Right lobe of liver (tissue), 6 donors: ENCODE measurements at regions not wholly inside any gene's neighbourhood (a gene's known extent, or its start where the extent isn't known, plus 50 kb on each side); places are given as distances from the start of the nearest gene placed in this dataset.

Source experiments
- ATAC-seq, 4 donors: fragments of 200-7000 bp; cut with Tn5 transposase; one replicate each; pipeline ENCODE4 v1.9.1; 2020; ENCODE audit warnings: mild to moderate bottlenecking in 4 of 4, moderate library complexity in 4 of 4
- DNase-seq, 3 donors: peaks; one replicate each; pipeline ENCODE4 v3.0.0-alpha.2; 2020
- H3K27ac ChIP-seq, 3 donors: fragments of 200-600 bp; one replicate each; pipeline ENCODE4 v1.8.0; 2022
- H3K27me3 ChIP-seq, 2 donors: fragments of 200-600 bp; one replicate each; pipeline ENCODE4 v1.8.0; 2022
- H3K36me3 ChIP-seq, 4 donors: fragments of 200-600 bp; sonication (generic) in 1 of 4; one replicate each; pipeline versions ENCODE4 v1.5.1 to v1.8.0; 2017 to 2022; ENCODE audit warnings: control low read depth in 1 of 4
- H3K4me1 ChIP-seq, 4 donors: fragments of 200-600 bp; sonication (generic) in 1 of 4; one replicate each; pipeline versions ENCODE4 v1.5.1 to v1.8.0; 2017 to 2022; ENCODE audit warnings: control low read depth in 1 of 4
- H3K4me3 ChIP-seq, 3 donors: fragments of 200-600 bp; one replicate each; pipeline ENCODE4 v1.8.0; 2022
- H3K9me3 ChIP-seq, 4 donors: fragments of 200-600 bp; sonication (generic) in 1 of 4; one replicate each; pipeline versions ENCODE4 v1.5.1 to v1.8.0; 2017 to 2022; ENCODE audit warnings: control low read depth in 1 of 4
- POLR2A ChIP-seq: fragments of 450-650 bp; IDR thresholded peaks from one replicate; pipeline ENCODE4 v1.6.1; 2017; ENCODE audit warnings: antibody characterized with exemption, mild to moderate bottlenecking
- WGBS: methylation state at CpG from one replicate; pipeline ENCODE4 v1.1.6; 2018; ENCODE audit warnings: low coverage, low lambda C conversion rate; ENCODE audit not compliant: insufficient coverage; ENCODE audit errors: missing lambda C conversion rate; 5-methylcytosine and 5-hydroxymethylcytosine counted together
- intact Hi-C, 2 donors: fragments of 100-400 bp; cut with DNase I; formaldehyde crosslinking; loops; one replicate each; pipeline versions ENCODE4 v1.11.2 to v1.14.1; 2022
- TF ChIP-seq, protein P1 (sequence below), 4 donors: fragments of 200-600 bp in 3 of 4; fragments of 450-650 bp in 1 of 4; IDR thresholded peaks; one replicate each; pipeline versions ENCODE4 v1.5.1 to v1.8.0; 2016 to 2022; ENCODE audit warnings: antibody characterized with exemption in 4 of 4, mild to moderate bottlenecking in 2 of 4
- donor health status: DM: no; HTN: yes; CAD: no.
- donor health status: DM: no; HTN: no; CAD: no.
- donor health status: DM: no; HTN: no; CAD: no.
- donor health status: DM: no; HTN: yes; CAD: no.
- donor health status: DM: no; HTN: yes; CAD: no.

DNA sequence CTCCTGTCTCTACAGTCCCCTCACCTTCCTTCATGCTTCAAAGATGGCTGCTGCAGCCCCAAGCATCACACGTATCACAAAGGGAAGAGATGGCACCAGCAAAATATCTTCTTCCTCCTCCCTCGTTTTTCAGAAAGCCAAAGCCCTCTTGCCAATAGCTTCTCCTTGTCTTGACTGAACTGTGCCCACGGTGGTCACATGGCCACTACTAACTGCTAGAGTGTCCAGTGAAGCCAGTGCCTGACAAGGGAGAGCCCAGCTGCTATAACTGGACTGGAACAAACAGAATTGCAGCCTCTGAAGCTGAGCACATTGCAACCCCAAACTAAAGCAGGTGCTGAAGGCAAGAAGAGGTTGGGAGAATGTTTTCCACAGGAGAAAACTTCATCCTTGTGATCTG, 120.8 kb upstream of the RET start:
- no peak overlapping the region for H3K27ac ChIP-seq
- no peak overlapping the region for H3K4me3 ChIP-seq
- no peaks in the 10 kb centered on the region for H3K27me3 ChIP-seq
- DNase-seq (no peak), ATAC-seq (no peak)
- no peaks in the 10 kb centered on the region for H3K36me3 ChIP-seq
- intact Hi-C loops: loop anchor here in 1 of 2 donors (10.0 kb wide), 1 partner anchor 119 kb away; the partner anchor contains the start of gene RET
- H3K4me1 ChIP-seq: peaks cover 0 to 12% (median 0%) of the 10 kb centered on the region in 4 donors
- 36% methylated on average over 3 of the region's 3 CpGs for WGBS
- TF ChIP-seq POLR2A: no peak
- TF ChIP-seq, protein P1, sequence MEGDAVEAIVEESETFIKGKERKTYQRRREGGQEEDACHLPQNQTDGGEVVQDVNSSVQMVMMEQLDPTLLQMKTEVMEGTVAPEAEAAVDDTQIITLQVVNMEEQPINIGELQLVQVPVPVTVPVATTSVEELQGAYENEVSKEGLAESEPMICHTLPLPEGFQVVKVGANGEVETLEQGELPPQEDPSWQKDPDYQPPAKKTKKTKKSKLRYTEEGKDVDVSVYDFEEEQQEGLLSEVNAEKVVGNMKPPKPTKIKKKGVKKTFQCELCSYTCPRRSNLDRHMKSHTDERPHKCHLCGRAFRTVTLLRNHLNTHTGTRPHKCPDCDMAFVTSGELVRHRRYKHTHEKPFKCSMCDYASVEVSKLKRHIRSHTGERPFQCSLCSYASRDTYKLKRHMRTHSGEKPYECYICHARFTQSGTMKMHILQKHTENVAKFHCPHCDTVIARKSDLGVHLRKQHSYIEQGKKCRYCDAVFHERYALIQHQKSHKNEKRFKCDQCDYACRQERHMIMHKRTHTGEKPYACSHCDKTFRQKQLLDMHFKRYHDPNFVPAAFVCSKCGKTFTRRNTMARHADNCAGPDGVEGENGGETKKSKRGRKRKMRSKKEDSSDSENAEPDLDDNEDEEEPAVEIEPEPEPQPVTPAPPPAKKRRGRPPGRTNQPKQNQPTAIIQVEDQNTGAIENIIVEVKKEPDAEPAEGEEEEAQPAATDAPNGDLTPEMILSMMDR (IDR thresholded peaks at IDR 0.05): no peak
- H3K9me3 ChIP-seq: no peaks in the 10 kb centered on the region

DNA sequence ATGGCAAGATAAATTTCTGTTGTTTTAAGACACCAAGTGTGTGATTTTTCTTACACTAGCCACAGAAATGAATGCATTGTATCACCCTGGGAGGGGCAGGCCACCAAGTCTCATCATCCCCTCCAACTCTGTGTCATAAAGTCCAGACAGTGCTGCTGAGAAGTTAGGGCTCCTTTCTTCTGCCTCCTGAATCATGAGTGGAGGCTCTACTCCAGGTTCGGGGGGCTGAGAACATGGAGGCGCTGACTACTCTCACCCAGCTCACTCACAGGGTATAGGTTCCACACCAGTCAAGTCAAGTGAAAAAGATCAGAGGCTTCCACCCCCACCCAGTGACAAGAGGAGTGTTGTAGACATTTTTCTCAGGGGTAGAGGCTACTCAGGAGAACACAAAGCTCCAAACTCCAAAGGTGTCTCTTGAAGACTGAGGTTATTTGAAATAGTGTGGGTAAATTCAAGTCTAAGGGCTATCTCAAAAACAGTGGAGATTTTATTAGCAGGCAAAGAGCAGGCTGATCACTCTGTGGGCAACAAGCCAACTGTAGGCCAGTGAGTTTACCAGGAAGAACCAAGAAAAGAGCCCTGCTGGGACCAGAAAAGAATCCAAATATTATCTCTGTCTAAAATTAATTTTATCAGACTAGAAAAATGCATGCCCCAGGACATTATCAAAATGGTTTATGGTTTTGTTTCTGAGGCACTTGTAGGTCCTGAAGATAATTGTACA, 118.6 kb upstream of the RET start:
- no peaks in the 10 kb centered on the region for H3K4me1 ChIP-seq
- no peak overlapping the region for H3K4me3 ChIP-seq
- H3K36me3 ChIP-seq: no peaks in the 10 kb centered on the region
- intact Hi-C loops: loop anchor here in 1 of 2 donors (10.0 kb wide), 1 partner anchor 116 kb away; the partner anchor contains the start of gene RET
- H3K27me3 ChIP-seq: no peaks in the 10 kb centered on the region
- DNase-seq (no peak), ATAC-seq (no peak)
- TF ChIP-seq, protein P1 (IDR thresholded peaks at IDR 0.05): peak in 2 of 4 donors; percentile 1 to 2
- TF ChIP-seq POLR2A: no peak
- WGBS: 100% methylated on average over 2 of the region's 2 CpGs
- no peak overlapping the region for H3K27ac ChIP-seq
- H3K9me3 ChIP-seq: no peaks in the 10 kb centered on the region

DNA sequence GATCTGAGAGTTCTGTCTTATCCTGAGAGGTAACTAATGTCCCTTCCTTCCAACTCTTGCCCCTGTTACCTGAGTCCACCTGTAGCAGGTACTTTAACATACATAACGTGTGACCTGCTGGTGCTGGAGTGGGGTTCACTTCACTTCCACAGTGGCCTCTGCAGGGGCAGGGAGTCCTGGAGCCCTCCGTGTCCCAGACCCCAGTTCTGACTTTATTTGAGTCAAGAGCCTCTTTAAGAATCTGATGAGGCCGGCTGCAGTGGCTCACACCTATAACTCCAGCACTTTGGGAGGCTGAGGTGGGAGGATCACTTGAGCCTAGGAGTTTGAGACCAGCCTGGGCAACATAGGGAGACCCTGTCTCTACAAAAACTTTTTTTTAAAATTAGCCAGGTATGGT, 117.0 kb upstream of the RET start:
- H3K36me3 ChIP-seq: no peaks in the 10 kb centered on the region
- WGBS: 57% methylated on average over 3 of the region's 3 CpGs
- no peak overlapping the region for H3K4me3 ChIP-seq
- no peak for TF ChIP-seq POLR2A
- TF ChIP-seq, protein P1 (IDR thresholded peaks at IDR 0.05): no peak
- DNase-seq (peak in 2 of 3 donors; percentile 8 to 17), ATAC-seq (no peak)
- intact Hi-C loops: loop anchor here (10.0 kb wide), 2 partner anchors 115 to 125 kb away; partner anchors contain the start of gene RET (in 1 of the 2)
- H3K9me3 ChIP-seq: no peaks in the 10 kb centered on the region
- no peaks in the 10 kb centered on the region for H3K27me3 ChIP-seq
- no peak overlapping the region for H3K27ac ChIP-seq
- no peaks in the 10 kb centered on the region for H3K4me1 ChIP-seq

DNA sequence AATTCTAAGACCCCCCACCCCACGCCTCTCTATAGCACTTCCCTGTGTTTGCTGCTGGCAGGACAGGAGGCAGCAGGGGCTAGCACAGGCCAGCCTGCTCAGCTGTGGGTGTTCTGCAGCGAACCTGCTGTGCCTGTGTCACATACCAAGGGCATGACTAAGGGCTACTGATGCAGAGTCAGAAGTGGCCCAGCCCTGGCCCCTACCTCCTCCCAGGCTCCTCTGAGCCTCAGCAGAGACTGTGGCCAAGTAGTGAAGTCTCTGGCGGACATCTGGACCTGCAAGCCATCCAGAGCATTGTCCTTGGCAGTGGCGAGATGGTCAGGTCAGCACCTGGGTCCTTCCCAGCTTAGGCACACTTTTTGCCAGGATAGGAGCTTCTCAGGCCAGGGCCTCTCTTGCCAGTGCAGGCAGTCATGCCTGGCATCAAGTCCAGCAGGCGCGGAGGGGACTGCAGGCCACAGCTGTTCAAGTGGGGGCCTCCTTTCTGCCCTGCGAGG, 116.3 kb upstream of the RET start:
- H3K4me1 ChIP-seq: no peaks in the 10 kb centered on the region
- no peak overlapping the region for H3K27ac ChIP-seq
- DNase-seq: peak; percentile 13 to 28 (median 28)
- ATAC-seq: peak in 1 of 4 donors; percentile 23
- no peaks in the 10 kb centered on the region for H3K36me3 ChIP-seq
- H3K4me3 ChIP-seq: no peak overlapping the region
- TF ChIP-seq, protein P1 (IDR thresholded peaks at IDR 0.05): no peak
- TF ChIP-seq POLR2A: no peak
- no peaks in the 10 kb centered on the region for H3K27me3 ChIP-seq
- 80% methylated on average over 1 of the region's 7 CpGs for WGBS
- no peaks in the 10 kb centered on the region for H3K9me3 ChIP-seq
- intact Hi-C loops: loop anchor here in 1 of 2 donors (10.0 kb wide), 1 partner anchor 124 kb away; no protein-coding TSS in a partner anchor
